GM13977 (cell line): ENCODE measurements at regions not wholly inside any gene's neighbourhood (a gene's known extent, or its start where the extent isn't known, plus 50 kb on each side); places are given as distances from the start of the nearest gene placed in this dataset.

ENCODE experiments used
- DNase-seq: peaks from one replicate; pipeline ENCODE4 v3.0.0; 2012; ENCODE audit warnings: low spot score
- in situ Hi-C: fragments of 300-500 bp; cut with MboI; formaldehyde crosslinking; loops from one replicate; pipeline ENCODE4 v1.12.0; 2022; ENCODE audit warnings: low sequenced_read_pairs, low pct_unique_long_range_greater_than_20kb, mixed read lengths, inconsistent platforms; ENCODE audit not compliant: unreplicated experiment
- TF ChIP-seq, protein P1 (sequence below): IDR thresholded peaks from 2 replicates; pipeline ENCODE4 v1.5.1; 2012; ENCODE audit warnings: mild to moderate bottlenecking, control low read depth; ENCODE audit not compliant: insufficient read depth; ENCODE audit errors: extremely low read depth, missing control alignments

GRCh38 chr14:76641541-76641940 lies 119.7 kb upstream of the VASH1 start:
- TF ChIP-seq, protein P1, sequence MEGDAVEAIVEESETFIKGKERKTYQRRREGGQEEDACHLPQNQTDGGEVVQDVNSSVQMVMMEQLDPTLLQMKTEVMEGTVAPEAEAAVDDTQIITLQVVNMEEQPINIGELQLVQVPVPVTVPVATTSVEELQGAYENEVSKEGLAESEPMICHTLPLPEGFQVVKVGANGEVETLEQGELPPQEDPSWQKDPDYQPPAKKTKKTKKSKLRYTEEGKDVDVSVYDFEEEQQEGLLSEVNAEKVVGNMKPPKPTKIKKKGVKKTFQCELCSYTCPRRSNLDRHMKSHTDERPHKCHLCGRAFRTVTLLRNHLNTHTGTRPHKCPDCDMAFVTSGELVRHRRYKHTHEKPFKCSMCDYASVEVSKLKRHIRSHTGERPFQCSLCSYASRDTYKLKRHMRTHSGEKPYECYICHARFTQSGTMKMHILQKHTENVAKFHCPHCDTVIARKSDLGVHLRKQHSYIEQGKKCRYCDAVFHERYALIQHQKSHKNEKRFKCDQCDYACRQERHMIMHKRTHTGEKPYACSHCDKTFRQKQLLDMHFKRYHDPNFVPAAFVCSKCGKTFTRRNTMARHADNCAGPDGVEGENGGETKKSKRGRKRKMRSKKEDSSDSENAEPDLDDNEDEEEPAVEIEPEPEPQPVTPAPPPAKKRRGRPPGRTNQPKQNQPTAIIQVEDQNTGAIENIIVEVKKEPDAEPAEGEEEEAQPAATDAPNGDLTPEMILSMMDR, result no peak
- in situ Hi-C loops, result no loop called here

GRCh38 chr14:76643887-76644286 lies 117.4 kb upstream of the VASH1 start:
- in situ Hi-C loops, result no loop called here
- TF ChIP-seq, protein P1, result no peak
- DNase-seq, result no peak

More at GRCh38 chr14:76641541-76641940, 119.7 kb upstream of the VASH1 start:
- DNase-seq, result no peak

DNA sequence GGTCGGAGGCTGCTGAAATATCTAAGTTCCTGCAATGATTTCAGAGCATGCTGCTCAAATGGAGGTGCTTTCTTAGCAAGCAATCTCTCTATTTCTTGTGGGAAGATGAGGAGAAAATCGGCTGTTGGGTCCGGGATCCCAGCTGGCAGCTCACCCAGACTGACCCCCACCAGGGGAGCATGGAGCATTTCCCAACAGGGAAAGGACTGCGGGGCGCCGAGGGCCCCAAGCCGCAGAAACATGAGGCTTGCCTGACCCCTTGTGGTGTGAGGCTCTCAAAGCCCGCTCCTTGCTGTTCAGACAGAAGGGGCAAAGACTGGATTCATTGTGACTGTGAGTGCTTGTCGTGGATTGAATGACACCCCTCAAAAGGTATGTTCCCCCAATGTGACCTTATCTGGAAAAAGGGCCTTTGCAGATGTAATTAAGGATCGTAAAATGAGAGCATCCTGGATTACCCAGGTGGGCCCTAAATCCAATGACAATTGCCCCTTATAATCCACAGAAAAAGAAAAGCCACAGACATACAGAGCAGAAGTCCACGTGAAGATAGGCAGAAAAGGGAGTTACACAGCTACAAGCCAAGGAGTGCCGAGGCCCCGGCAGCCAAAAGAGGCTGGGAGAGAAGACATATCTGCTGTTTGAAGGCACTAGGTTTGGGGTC lies 116.3 kb upstream of the VASH1 start:
- TF ChIP-seq, protein P1, result peak; percentile 72
- in situ Hi-C loops, result no loop called here
- peak; percentile 48 for DNase-seq

DNA sequence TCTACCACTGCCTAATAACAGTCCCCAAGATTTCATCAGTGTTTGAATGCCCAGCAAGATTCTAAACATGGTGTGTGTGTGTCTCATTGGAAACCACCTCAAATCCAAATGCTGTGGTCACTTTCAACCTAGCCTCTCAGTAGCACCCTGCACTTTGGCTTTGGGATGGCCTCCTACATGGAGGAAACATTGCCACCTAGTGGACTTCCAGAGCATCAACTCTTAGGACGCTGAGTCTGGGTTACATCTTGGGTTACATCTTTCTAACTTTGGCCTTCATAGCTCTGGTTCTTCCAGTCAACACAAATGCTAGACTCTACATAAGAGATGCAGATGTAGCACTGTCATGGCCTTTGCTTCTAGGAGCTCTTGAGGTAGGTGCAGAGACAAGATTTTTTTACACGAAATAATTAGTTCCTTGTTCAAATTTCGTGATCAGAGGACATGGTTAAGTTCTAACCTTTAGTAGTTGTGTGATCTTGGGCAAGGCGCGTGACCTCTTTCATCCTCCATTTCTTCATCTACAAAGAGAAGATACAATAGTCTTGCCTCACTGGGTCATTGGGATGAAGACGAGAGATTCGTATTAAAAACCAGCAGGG lies 113.5 kb upstream of the VASH1 start:
- in situ Hi-C loops, result no loop called here

GRCh38 chr14:76651410-76652055 lies 109.7 kb upstream of the VASH1 start:
- no peak for DNase-seq
- in situ Hi-C loops, result no loop called here
- TF ChIP-seq, protein P1, result no peak

More for the DNA sequence above, 113.5 kb upstream of the VASH1 start:
- TF ChIP-seq, protein P1, result peak; percentile 81
- DNase-seq, result peak; percentile 67

DNA sequence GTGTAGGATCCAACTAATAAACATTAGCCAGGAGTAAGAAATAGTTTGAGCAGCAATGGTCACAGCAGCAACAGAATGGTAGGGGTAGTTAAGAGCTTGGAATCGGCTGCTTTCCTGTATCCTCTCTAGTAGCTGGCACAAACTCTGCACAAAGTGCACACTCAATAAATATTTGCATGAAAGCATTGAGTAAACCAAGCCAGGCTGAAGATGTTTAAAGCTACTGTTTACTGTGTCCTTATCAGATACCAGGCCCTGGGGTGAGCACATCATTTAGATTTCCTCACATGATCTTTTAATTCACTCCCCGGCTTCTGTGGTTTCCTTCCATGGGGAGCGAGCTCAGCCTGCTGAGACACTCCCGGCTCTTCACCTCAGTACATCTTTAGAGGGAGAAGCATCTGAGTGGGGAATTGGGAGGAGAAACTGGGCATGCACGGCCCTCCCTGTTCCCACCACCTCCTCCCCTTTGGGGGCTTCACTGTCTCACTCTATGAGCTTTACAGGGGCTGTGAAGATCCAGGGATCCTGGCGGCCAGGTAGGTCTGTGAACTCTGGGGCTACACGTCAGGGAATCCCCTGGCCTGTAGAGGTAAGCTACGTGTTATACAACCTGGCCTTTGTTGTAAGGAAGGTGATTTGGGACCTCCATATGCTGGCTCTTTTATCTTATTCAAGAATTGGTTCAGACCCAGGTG lies 107.2 kb upstream of the VASH1 start:
- no peak for DNase-seq
- in situ Hi-C loops, result no loop called here
- TF ChIP-seq, protein P1, result no peak
